ENCODE measurements at regions not wholly inside any gene's neighbourhood (a gene's known extent, or its start where the extent isn't known, plus 50 kb on each side); places are given as distances from the start of the nearest gene placed in this dataset.

DNA sequence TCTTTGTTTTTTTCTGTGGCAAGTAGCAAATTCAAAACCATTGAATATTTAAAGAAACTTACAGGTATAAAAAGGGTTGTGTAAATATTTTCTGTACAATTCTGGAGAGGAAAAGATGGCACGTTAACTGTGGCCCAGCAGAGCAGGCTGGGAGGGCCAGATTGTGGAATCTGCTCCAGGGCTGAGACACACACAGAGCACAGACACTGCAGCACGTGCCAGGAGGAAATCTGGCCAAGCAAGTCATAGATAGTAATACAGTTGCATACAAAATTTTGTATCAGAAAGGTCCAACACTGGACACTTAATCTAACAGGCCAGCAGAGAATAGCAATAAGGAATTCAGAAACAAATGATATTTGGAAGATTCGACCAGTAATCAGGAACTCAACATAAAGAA lies 763.7 kb downstream of the PDHA2 start:
- TF ChIP-seq, protein P1, sequence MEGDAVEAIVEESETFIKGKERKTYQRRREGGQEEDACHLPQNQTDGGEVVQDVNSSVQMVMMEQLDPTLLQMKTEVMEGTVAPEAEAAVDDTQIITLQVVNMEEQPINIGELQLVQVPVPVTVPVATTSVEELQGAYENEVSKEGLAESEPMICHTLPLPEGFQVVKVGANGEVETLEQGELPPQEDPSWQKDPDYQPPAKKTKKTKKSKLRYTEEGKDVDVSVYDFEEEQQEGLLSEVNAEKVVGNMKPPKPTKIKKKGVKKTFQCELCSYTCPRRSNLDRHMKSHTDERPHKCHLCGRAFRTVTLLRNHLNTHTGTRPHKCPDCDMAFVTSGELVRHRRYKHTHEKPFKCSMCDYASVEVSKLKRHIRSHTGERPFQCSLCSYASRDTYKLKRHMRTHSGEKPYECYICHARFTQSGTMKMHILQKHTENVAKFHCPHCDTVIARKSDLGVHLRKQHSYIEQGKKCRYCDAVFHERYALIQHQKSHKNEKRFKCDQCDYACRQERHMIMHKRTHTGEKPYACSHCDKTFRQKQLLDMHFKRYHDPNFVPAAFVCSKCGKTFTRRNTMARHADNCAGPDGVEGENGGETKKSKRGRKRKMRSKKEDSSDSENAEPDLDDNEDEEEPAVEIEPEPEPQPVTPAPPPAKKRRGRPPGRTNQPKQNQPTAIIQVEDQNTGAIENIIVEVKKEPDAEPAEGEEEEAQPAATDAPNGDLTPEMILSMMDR (IDR thresholded peaks at IDR 0.05), result no peak
- TF ChIP-seq POLR2A (IDR thresholded peaks at IDR 0.05), result no peak
